ENCODE measurements at regions not wholly inside any gene's neighbourhood (a gene's known extent, or its start where the extent isn't known, plus 50 kb on each side); places are given as distances from the start of the nearest gene placed in this dataset.

DNA sequence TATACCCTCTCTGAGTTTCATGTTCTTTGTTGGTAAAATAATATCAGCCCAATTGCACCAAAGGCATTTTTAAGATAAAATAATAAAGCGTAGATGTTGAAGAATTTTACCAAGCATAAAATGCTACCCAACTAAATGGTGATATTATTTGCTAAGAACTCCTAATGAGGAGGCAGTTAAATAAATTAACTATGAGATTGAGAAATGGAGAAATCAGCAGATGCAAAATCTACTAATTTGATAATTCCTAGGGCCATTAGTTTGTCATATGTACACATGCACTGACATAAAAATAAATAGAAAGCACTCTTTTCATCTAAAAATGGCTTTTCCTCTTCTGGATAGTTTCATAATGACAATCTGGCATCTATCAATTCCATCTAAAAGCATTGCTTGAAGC is 681.5 kb upstream of the FAM98A start:
- no peak overlapping the region for H3K27ac Mint-ChIP-seq
- no peaks in the 10 kb centered on the region for H3K36me3 Mint-ChIP-seq
- TF ChIP-seq, protein P1, sequence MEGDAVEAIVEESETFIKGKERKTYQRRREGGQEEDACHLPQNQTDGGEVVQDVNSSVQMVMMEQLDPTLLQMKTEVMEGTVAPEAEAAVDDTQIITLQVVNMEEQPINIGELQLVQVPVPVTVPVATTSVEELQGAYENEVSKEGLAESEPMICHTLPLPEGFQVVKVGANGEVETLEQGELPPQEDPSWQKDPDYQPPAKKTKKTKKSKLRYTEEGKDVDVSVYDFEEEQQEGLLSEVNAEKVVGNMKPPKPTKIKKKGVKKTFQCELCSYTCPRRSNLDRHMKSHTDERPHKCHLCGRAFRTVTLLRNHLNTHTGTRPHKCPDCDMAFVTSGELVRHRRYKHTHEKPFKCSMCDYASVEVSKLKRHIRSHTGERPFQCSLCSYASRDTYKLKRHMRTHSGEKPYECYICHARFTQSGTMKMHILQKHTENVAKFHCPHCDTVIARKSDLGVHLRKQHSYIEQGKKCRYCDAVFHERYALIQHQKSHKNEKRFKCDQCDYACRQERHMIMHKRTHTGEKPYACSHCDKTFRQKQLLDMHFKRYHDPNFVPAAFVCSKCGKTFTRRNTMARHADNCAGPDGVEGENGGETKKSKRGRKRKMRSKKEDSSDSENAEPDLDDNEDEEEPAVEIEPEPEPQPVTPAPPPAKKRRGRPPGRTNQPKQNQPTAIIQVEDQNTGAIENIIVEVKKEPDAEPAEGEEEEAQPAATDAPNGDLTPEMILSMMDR (conservative IDR thresholded peaks at IDR 0.05) = no peak
- no peak for DNase-seq (ENCODE audit: extremely low spot score, unreplicated experiment)
- H3K4me3 Mint-ChIP-seq = no peak overlapping the region
- no peaks in the 10 kb centered on the region for H3K4me1 Mint-ChIP-seq (ENCODE audit: unreplicated experiment)
- no peaks in the 10 kb centered on the region for H3K27me3 Mint-ChIP-seq
- no peaks in the 10 kb centered on the region for H3K9me3 Mint-ChIP-seq

DNA sequence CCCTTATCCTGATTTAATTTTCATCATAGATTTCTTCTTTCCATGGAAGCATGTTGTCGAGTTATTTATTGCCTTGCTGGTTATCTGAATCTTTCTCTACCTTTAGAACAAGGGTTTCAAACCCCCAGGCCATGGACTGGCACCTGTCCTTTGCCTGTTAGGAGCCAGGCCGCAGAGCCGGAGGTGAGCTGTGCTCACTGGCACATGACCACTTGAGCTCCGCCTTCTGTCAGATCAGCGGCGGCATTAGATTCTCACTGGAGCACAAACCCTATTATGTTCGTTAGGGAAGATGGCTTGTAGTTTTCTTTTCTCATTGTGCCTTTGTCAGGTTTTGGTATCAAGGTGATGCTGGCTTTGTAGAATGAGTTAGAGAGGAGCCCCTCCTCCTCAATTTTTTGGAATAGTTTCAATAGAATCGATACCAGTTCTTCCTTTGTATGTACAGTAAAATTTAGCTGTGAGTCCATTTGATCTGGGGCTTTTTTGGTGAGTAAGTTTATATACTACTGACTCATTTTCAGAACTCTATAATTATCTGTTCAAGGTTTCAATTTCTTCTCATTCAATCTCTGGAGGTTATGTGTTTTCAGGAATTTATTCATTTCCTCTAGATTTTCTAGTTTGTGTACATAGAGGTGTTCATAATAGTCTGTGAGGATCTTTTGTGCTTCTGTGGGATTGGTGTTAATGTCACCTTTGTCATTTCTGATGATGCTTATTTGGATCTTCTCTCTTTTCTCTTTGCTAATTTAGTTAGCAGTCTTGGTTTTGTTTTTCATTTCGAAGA is 668.0 kb upstream of the FAM98A start:
- DNase-seq (ENCODE audit: extremely low spot score, unreplicated experiment) = no peak
- no peaks in the 10 kb centered on the region for H3K27me3 Mint-ChIP-seq
- TF ChIP-seq, protein P1 (conservative IDR thresholded peaks at IDR 0.05) = no peak
- no peak overlapping the region for H3K27ac Mint-ChIP-seq
- no peaks in the 10 kb centered on the region for H3K9me3 Mint-ChIP-seq
- H3K4me1 Mint-ChIP-seq (ENCODE audit: unreplicated experiment) = no peaks in the 10 kb centered on the region
- H3K36me3 Mint-ChIP-seq = no peaks in the 10 kb centered on the region
- no peak overlapping the region for H3K4me3 Mint-ChIP-seq

DNA sequence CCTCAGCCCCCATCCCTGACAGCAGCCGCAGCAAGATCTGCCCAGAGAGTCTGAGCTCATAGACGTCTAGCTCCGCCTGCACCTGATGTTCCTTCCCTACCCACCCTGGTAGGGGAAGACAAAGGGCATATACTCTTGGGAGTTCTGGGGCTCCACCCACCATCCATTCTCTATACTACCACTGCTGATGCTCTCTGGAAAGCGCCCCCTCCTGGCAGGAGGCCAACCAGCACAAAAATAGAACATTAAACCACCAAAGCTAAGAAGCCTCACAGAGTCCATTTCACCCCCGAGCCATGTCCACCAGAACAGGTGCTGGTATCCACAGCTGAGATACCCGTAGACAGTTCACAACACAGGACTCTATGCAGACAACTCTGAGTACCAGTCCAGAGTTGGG is 662.6 kb upstream of the FAM98A start:
- TF ChIP-seq, protein P1 (conservative IDR thresholded peaks at IDR 0.05) = no peak
- no peak overlapping the region for H3K27ac Mint-ChIP-seq
- no peak overlapping the region for H3K4me3 Mint-ChIP-seq
- no peak for DNase-seq (ENCODE audit: extremely low spot score, unreplicated experiment)
- H3K9me3 Mint-ChIP-seq = no peaks in the 10 kb centered on the region
- H3K36me3 Mint-ChIP-seq = no peaks in the 10 kb centered on the region
- no peaks in the 10 kb centered on the region for H3K27me3 Mint-ChIP-seq
- H3K4me1 Mint-ChIP-seq (ENCODE audit: unreplicated experiment) = no peaks in the 10 kb centered on the region

DNA sequence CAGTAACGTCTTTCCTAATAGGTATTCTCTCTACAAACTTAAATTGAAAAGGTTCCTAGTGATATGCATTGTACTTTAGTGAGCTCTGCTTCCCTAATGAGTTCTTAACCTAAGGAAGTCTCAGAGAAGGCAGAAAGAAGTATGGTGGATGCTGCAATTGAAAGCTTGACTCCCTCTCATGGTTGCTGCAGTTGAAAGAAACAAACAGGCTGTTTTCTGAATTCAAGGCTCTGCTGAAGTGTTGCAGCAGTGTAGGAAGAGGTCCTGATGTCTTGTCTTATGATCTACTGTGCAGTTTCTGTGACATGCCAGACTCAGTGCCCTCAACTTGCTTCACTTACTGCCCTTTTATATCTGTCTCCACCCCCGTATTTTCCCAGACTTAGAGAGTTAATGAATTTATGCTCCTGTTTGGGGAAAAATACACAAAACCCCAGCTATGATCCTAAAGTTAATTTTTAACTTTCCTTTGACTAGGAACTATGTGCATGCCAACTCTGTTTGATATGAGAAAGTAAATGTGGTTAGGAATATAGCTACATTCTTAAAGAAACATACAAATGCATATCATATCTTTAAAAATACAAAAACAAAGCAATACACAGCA is 655.3 kb upstream of the FAM98A start:
- no peak for DNase-seq (ENCODE audit: extremely low spot score, unreplicated experiment)
- Mint-ChIP-seq H3K4me3 (no peak overlapping the region), H3K27me3 (no peaks in the 10 kb centered on the region), H3K9me3 (no peaks in the 10 kb centered on the region), H3K4me1 (ENCODE audit: unreplicated experiment) (peaks cover 8% of the 10 kb centered on the region), H3K27ac (no peak overlapping the region), H3K36me3 (no peaks in the 10 kb centered on the region)
- TF ChIP-seq, protein P1 (conservative IDR thresholded peaks at IDR 0.05) = no peak

DNA sequence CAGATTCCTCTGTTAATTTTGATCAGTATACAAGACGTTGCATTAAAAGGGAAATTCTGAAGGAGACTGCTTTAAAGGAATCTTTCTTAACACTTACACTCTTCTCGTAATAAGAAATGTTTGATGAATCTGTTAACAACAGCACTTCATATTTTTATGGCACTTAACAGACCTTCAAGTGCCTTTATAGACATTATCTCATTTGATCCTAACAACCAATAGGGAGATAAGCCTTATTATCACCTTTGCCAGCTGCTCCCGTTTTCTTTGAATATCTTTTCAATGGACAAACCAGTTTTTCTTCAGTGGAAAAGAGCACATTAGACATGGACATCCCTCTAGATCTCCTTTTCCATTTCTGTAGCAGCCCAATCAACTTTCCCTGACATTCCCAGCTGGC is 653.0 kb upstream of the FAM98A start:
- Mint-ChIP-seq H3K4me1 (ENCODE audit: unreplicated experiment) (peaks cover 8% of the 10 kb centered on the region), H3K27me3 (no peaks in the 10 kb centered on the region), H3K27ac (no peak overlapping the region), H3K9me3 (no peaks in the 10 kb centered on the region), H3K4me3 (no peak overlapping the region), H3K36me3 (no peaks in the 10 kb centered on the region)
- no peak for DNase-seq (ENCODE audit: extremely low spot score, unreplicated experiment)
- TF ChIP-seq, protein P1 (conservative IDR thresholded peaks at IDR 0.05) = no peak
